Erythroblast (primary cell): ENCODE measurements at regions not wholly inside any gene's neighbourhood (a gene's known extent, or its start where the extent isn't known, plus 50 kb on each side); places are given as distances from the start of the nearest gene placed in this dataset.

Experiments used
- GATA1 ChIP-seq: IDR thresholded peaks from 2 replicates; pipeline ENCODE4 v1.6.1; 2011; ENCODE audit warnings: low read depth, mild to moderate bottlenecking, control low read depth, low read length, moderate library complexity
- POLR2A ChIP-seq: IDR thresholded peaks from 2 replicates; pipeline ENCODE4 v1.6.1; 2011; ENCODE audit warnings: mild to moderate bottlenecking, low read length

- TF ChIP-seq POLR2A (no peak), GATA1 (no peak)
Observed at GRCh38 chrX:9286234-9286633, 178.6 kb upstream of the TBL1X start.
